K562 (cell line): ENCODE measurements at regions not wholly inside any gene's neighbourhood (a gene's known extent, or its start where the extent isn't known, plus 50 kb on each side); places are given as distances from the start of the nearest gene placed in this dataset.

Source experiments
- FIP1L1 ChIP-seq: fragments of 200-400 bp; formaldehyde crosslinking; IDR thresholded peaks from 2 replicates; pipeline ENCODE4 v1.6.1; 2018; ENCODE audit warnings: mild to moderate bottlenecking, low read depth, low read length; ENCODE audit not compliant: poor library complexity, severe bottlenecking
- POLR2AphosphoS5 ChIP-seq: IDR thresholded peaks from 2 replicates; pipeline ENCODE4 v1.6.1; 2011; ENCODE audit warnings: mild to moderate bottlenecking, low read depth, low read length, moderate library complexity; ENCODE audit not compliant: control insufficient read depth, insufficient read depth
- RAD21 ChIP-seq, 2 experiments: fragments of 250-450 bp in 1 of 2; fragments of 450-650 bp in 1 of 2; sonication (Bioruptor Pico) in 1 of 2; formaldehyde crosslinking in 1 of 2; IDR thresholded peaks in 1 of 2; conservative IDR thresholded peaks in 1 of 2; 2 replicates each; pipeline versions ENCODE4 v1.4.0 to v1.8.0; 2020 to 2022; ENCODE audit warnings: mild to moderate bottlenecking in 2 of 2, moderate library complexity in 1 of 2
- STAT5A ChIP-seq: IDR thresholded peaks from 2 replicates; pipeline ENCODE4 v1.6.1; 2012; ENCODE audit warnings: low read length, inconsistent platforms, borderline replicate concordance
- TGIF2 ChIP-seq: sonication (generic); formaldehyde crosslinking; IDR thresholded peaks from 2 replicates; pipeline ENCODE4 v1.8.1; 2022; ENCODE audit warnings: mild to moderate bottlenecking, missing genetic modification reagents, moderate library complexity
- ZBTB33 ChIP-seq: sonication (generic); formaldehyde crosslinking; IDR thresholded peaks from 2 replicates; pipeline ENCODE4 v1.8.1; 2023; ENCODE audit warnings: mild to moderate bottlenecking, missing genetic modification reagents
- ZNF146 ChIP-seq: IDR thresholded peaks from one replicate; pipeline ENCODE4 v1.6.1; 2018; ENCODE audit warnings: missing compliant biosample characterization; ENCODE audit not compliant: unreplicated experiment
- TF ChIP-seq, protein P1 (sequence below): fragments of 250-450 bp; sonication (Bioruptor Pico); IDR thresholded peaks from 2 replicates; pipeline ENCODE4 v1.5.0; 2021

GRCh38 chr2:104415284-104415683, 438.6 kb upstream of the POU3F3 start:
- TF ChIP-seq TGIF2 (CRISPR knock-in tag) (no peak), ZBTB33 (CRISPR knock-in tag) (no peak), RAD21 (CRISPR knock-in tag; conservative IDR thresholded peaks at IDR 0.05 in 1 of 2, IDR thresholded peaks at IDR 0.05 in 1 of 2) (no peak), STAT5A (no peak), FIP1L1 (no peak), ZNF146 (CRISPR knock-in tag) (no peak), POLR2AphosphoS5 (no peak)
- TF ChIP-seq, protein P1, sequence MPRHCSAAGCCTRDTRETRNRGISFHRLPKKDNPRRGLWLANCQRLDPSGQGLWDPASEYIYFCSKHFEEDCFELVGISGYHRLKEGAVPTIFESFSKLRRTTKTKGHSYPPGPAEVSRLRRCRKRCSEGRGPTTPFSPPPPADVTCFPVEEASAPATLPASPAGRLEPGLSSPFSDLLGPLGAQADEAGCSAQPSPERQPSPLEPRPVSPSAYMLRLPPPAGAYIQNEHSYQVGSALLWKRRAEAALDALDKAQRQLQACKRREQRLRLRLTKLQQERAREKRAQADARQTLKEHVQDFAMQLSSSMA, result no peak
